ENCODE measurements at regions not wholly inside any gene's neighbourhood (a gene's known extent, or its start where the extent isn't known, plus 50 kb on each side); places are given as distances from the start of the nearest gene placed in this dataset.

DNA sequence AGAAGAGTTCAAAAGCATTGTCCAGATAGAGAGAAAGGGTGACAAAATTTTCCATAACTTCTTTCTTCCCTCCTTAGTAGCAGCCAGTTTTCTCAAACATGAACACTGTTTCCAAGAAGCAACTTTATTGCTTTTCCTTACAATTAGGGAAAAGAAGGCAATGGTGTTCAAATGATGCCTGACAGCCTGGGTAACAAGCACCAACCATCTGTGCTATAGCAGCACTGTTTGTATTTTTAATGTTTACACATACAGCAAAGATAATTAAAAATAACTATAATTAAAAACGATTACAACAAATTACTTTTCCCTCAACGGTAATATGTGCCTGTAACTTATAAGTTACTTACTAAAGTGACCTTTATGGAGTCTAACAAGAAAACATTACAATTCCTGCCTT, 450.6 kb upstream of the LMO3 start:
- Histone ChIP-seq H4K20me1 (ENCODE audit: insufficient read depth, low read length) (no peaks in the 10 kb centered on the region), H3K9me3 (ENCODE audit: low read length) (no peaks in the 10 kb centered on the region), H2AFZ (ENCODE audit: low read length) (no peak overlapping the region), H3F3A (ENCODE audit: insufficient read depth, low read length) (no peaks in the 10 kb centered on the region), H3K27ac (ENCODE audit: low read depth, low read length, poor library complexity, severe bottlenecking) (no peak overlapping the region), H3K4me2 (ENCODE audit: low read length) (no peak overlapping the region), H3K4me3 (ENCODE audit: low read depth, low read length, poor library complexity, severe bottlenecking) (no peak overlapping the region), H3K27me3 (ENCODE audit: insufficient read depth, low read length) (no peaks in the 10 kb centered on the region), H3K36me3 (ENCODE audit: insufficient read depth, low read length) (no peaks in the 10 kb centered on the region), H3K4me1 (ENCODE audit: insufficient read depth, low read length, severe bottlenecking) (no peaks in the 10 kb centered on the region), H3K79me2 (ENCODE audit: insufficient read depth, low read length) (no peaks in the 10 kb centered on the region), H3K9ac (ENCODE audit: low read length) (no peak overlapping the region), H3K9me2 (ENCODE audit: low read depth, low read length) (no peaks in the 10 kb centered on the region)
- TF ChIP-seq, protein P1, sequence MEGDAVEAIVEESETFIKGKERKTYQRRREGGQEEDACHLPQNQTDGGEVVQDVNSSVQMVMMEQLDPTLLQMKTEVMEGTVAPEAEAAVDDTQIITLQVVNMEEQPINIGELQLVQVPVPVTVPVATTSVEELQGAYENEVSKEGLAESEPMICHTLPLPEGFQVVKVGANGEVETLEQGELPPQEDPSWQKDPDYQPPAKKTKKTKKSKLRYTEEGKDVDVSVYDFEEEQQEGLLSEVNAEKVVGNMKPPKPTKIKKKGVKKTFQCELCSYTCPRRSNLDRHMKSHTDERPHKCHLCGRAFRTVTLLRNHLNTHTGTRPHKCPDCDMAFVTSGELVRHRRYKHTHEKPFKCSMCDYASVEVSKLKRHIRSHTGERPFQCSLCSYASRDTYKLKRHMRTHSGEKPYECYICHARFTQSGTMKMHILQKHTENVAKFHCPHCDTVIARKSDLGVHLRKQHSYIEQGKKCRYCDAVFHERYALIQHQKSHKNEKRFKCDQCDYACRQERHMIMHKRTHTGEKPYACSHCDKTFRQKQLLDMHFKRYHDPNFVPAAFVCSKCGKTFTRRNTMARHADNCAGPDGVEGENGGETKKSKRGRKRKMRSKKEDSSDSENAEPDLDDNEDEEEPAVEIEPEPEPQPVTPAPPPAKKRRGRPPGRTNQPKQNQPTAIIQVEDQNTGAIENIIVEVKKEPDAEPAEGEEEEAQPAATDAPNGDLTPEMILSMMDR (IDR thresholded peaks at IDR 0.05; ENCODE audit: low read length) = no peak
- TF ChIP-seq EZH2 (IDR thresholded peaks at IDR 0.05; ENCODE audit: borderline replicate concordance, low read length) = no peak

DNA sequence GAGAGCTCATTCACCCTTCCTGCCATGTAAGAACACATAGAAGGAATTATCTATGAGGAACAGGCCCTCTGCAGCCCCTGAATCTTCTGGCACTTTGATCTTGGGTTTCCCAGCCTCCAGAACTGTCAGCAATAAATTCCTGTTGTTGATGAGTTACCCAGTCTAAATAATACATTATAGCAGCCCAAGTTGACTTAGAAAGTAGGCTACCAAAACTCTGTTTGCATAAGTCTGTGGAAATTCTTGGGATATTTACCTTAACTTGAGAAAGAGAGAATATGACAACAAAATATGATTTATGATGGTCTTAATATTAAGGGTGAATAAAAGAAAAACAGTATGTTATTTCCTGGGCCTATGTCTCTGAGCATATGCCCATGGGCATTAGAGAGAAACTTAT, 433.0 kb upstream of the LMO3 start:
- no peaks in the 10 kb centered on the region for H3K36me3 ChIP-seq (ENCODE audit: insufficient read depth, low read length)
- H3K4me2 ChIP-seq (ENCODE audit: low read length) = no peak overlapping the region
- H4K20me1 ChIP-seq (ENCODE audit: insufficient read depth, low read length) = no peaks in the 10 kb centered on the region
- H3K4me1 ChIP-seq (ENCODE audit: insufficient read depth, low read length, severe bottlenecking) = no peaks in the 10 kb centered on the region
- no peaks in the 10 kb centered on the region for H3K9me2 ChIP-seq (ENCODE audit: low read depth, low read length)
- no peaks in the 10 kb centered on the region for H3K9me3 ChIP-seq (ENCODE audit: low read length)
- H3K27ac ChIP-seq (ENCODE audit: low read depth, low read length, poor library complexity, severe bottlenecking) = no peak overlapping the region
- H3K27me3 ChIP-seq (ENCODE audit: insufficient read depth, low read length) = no peaks in the 10 kb centered on the region
- no peak overlapping the region for H3K4me3 ChIP-seq (ENCODE audit: low read depth, low read length, poor library complexity, severe bottlenecking)
- H3K79me2 ChIP-seq (ENCODE audit: insufficient read depth, low read length) = no peaks in the 10 kb centered on the region
- H3K9ac ChIP-seq (ENCODE audit: low read length) = no peak overlapping the region
- no peaks in the 10 kb centered on the region for H3F3A ChIP-seq (ENCODE audit: insufficient read depth, low read length)
- H2AFZ ChIP-seq (ENCODE audit: low read length) = no peak overlapping the region
- no peak for TF ChIP-seq EZH2 (IDR thresholded peaks at IDR 0.05; ENCODE audit: borderline replicate concordance, low read length)
- TF ChIP-seq, protein P1 (IDR thresholded peaks at IDR 0.05; ENCODE audit: low read length) = no peak

- no peaks in the 10 kb centered on the region for H3K9me3 ChIP-seq (ENCODE audit: low read length)
- no peak for TF ChIP-seq EZH2 (IDR thresholded peaks at IDR 0.05; ENCODE audit: borderline replicate concordance, low read length)
- TF ChIP-seq, protein P1 (IDR thresholded peaks at IDR 0.05; ENCODE audit: low read length) = no peak
These were observed 429.4 kb upstream of the LMO3 start for GRCh38 chr12:17035372-17035771.

More at GRCh38 chr12:17035372-17035771, 429.4 kb upstream of the LMO3 start:
- no peak overlapping the region for H2AFZ ChIP-seq (ENCODE audit: low read length)
- H3K4me3 ChIP-seq (ENCODE audit: low read depth, low read length, poor library complexity, severe bottlenecking) = no peak overlapping the region
- H3F3A ChIP-seq (ENCODE audit: insufficient read depth, low read length) = no peaks in the 10 kb centered on the region
- no peaks in the 10 kb centered on the region for H3K79me2 ChIP-seq (ENCODE audit: insufficient read depth, low read length)
- no peaks in the 10 kb centered on the region for H3K36me3 ChIP-seq (ENCODE audit: insufficient read depth, low read length)
- no peaks in the 10 kb centered on the region for H3K27me3 ChIP-seq (ENCODE audit: insufficient read depth, low read length)
- no peak overlapping the region for H3K4me2 ChIP-seq (ENCODE audit: low read length)
- H3K4me1 ChIP-seq (ENCODE audit: insufficient read depth, low read length, severe bottlenecking) = no peaks in the 10 kb centered on the region
- H3K27ac ChIP-seq (ENCODE audit: low read depth, low read length, poor library complexity, severe bottlenecking) = no peak overlapping the region
- H3K9ac ChIP-seq (ENCODE audit: low read length) = no peak overlapping the region
- H3K9me2 ChIP-seq (ENCODE audit: low read depth, low read length) = no peaks in the 10 kb centered on the region
- no peaks in the 10 kb centered on the region for H4K20me1 ChIP-seq (ENCODE audit: insufficient read depth, low read length)
